Suppressor macrophage treated with lipopolysaccharide for 4 hours (primary cell): ENCODE measurements at regions not wholly inside any gene's neighbourhood (a gene's known extent, or its start where the extent isn't known, plus 50 kb on each side); places are given as distances from the start of the nearest gene placed in this dataset.
"Not testable (repeated sequence)": the region's sequence is repeated elsewhere in the genome, so short reads cannot be mapped to it uniquely, and the experiment has no call there.

Source experiments
- DNase-seq: peaks from one replicate; pipeline ENCODE4 v3.0.0-alpha.2; 2020

GRCh38 chr1:161454865-161455707 lies 50.2 kb upstream of the FCGR2A start:
- not testable (repeated sequence) for DNase-seq

- not testable (repeated sequence) for DNase-seq
Observed at GRCh38 chr1:161453950-161454864, 51.0 kb upstream of the FCGR2A start.

- not testable (repeated sequence) for DNase-seq
Observed at GRCh38 chr1:161451698-161452348, 53.4 kb upstream of the FCGR2A start.

GRCh38 chr1:161447760-161448332 lies 57.4 kb upstream of the FCGR2A start:
- DNase-seq: not testable (repeated sequence)

- DNase-seq: not testable (repeated sequence)
Observed at GRCh38 chr1:161447040-161447759, 58.1 kb upstream of the FCGR2A start.

GRCh38 chr1:161444725-161445124 lies 60.5 kb upstream of the FCGR2A start:
- not testable (repeated sequence) for DNase-seq

- not testable (repeated sequence) for DNase-seq
Observed at GRCh38 chr1:161444255-161444654, 61.0 kb upstream of the FCGR2A start.

- peak; percentile 73 for DNase-seq
Observed at GRCh38 chr1:161440312-161440894, 64.9 kb upstream of the FCGR2A start.

GRCh38 chr1:161439280-161440232 lies 65.7 kb upstream of the FCGR2A start:
- peak; percentile 16 for DNase-seq

GRCh38 chr1:161433191-161433590 lies 65.5 kb upstream of the CFAP126 start:
- DNase-seq: not testable (repeated sequence)

GRCh38 chr1:161432091-161432490 lies 64.4 kb upstream of the CFAP126 start:
- no peak for DNase-seq

GRCh38 chr1:161427733-161428516 lies 60.2 kb upstream of the CFAP126 start:
- peak; percentile 57 for DNase-seq

- not testable (repeated sequence) for DNase-seq
Observed at GRCh38 chr1:161422914-161423313, 55.2 kb upstream of the CFAP126 start.

GRCh38 chr1:161421456-161421855 lies 53.8 kb upstream of the CFAP126 start:
- DNase-seq: no peak

GRCh38 chr1:161420763-161421455 lies 53.2 kb upstream of the CFAP126 start:
- DNase-seq: no peak

- not testable (repeated sequence) for DNase-seq
Observed at GRCh38 chr1:161417536-161417935, 49.9 kb upstream of the CFAP126 start.
